Esophagus squamous epithelium (tissue), 5 donors: ENCODE measurements at regions not wholly inside any gene's neighbourhood (a gene's known extent, or its start where the extent isn't known, plus 50 kb on each side); places are given as distances from the start of the nearest gene placed in this dataset.

ENCODE experiments used
- DNase-seq: peaks from one replicate; lab custom pipeline; 2025; lab: John Stamatoyannopoulos, UW
- H3K27ac ChIP-seq, 4 donors: fragments of 200-600 bp; sonication (generic); one replicate each; pipeline ENCODE4 v1.5.1; 2016 to 2019; ENCODE audit warnings: mild to moderate bottlenecking in 1 of 4
- H3K27me3 ChIP-seq, 4 donors: fragments of 200-600 bp; sonication (generic); 1 replicate in 3 of 4; 2 replicates in 1 of 4; pipeline versions ENCODE4 v1.5.1 to v1.6.0; 2017 to 2021; ENCODE audit warnings: antibody characterized with exemption in 1 of 4
- H3K36me3 ChIP-seq, 3 donors: fragments of 200-600 bp; sonication (generic); one replicate each; pipeline ENCODE4 v1.5.1; 2016 to 2019
- H3K4me1 ChIP-seq, 3 donors: fragments of 200-600 bp; sonication (generic); one replicate each; pipeline ENCODE4 v1.5.1; 2017 to 2019
- H3K4me3 ChIP-seq, 4 donors: fragments of 200-600 bp; sonication (generic); 1 replicate in 3 of 4; 2 replicates in 1 of 4; pipeline ENCODE4 v1.5.1; 2016 to 2019; ENCODE audit warnings: mild to moderate bottlenecking in 2 of 4, moderate library complexity in 1 of 4
- H3K9me3 ChIP-seq, 3 donors: fragments of 200-600 bp; sonication (generic); one replicate each; pipeline ENCODE4 v1.5.1; 2016 to 2019
- POLR2A ChIP-seq, 4 donors: fragments of 450-650 bp; IDR thresholded peaks; one replicate each; pipeline ENCODE4 v1.6.1; 2017; ENCODE audit warnings: antibody characterized with exemption in 4 of 4, mild to moderate bottlenecking in 4 of 4, moderate library complexity in 3 of 4
- WGBS, 2 donors: methylation state at CpG; one replicate each; pipeline ENCODE4 v1.1.5; 2018; 5-methylcytosine and 5-hydroxymethylcytosine counted together
- intact Hi-C: fragments of 100-400 bp; cut with DNase I; formaldehyde crosslinking; loops from one replicate; pipeline ENCODE4 v1.15.0; 2022
- TF ChIP-seq, protein P1 (sequence below), 6 experiments: fragments of 450-650 bp in 4 of 6; fragments of 200-600 bp in 2 of 6; sonication (generic) in 2 of 6; IDR thresholded peaks; one replicate each; pipeline ENCODE4 v1.5.1; 2016 to 2019; ENCODE audit warnings: antibody characterized with exemption in 6 of 6, mild to moderate bottlenecking in 4 of 6, moderate library complexity in 4 of 6
- donor health status: DM: yes; HTN: yes; CAD: no.

- Histone ChIP-seq H3K4me3 (no peak overlapping the region), H3K27me3 (no peaks in the 10 kb centered on the region), H3K36me3 (no peaks in the 10 kb centered on the region), H3K4me1 (no peaks in the 10 kb centered on the region), H3K9me3 (no peaks in the 10 kb centered on the region), H3K27ac (no peak overlapping the region)
- no peak for DNase-seq
- intact Hi-C loops, result no loop called here
- WGBS, 2 donors, result 81 to 95% methylated on average over 11 to 15 of the region's 15 CpGs
- TF ChIP-seq, protein P1, sequence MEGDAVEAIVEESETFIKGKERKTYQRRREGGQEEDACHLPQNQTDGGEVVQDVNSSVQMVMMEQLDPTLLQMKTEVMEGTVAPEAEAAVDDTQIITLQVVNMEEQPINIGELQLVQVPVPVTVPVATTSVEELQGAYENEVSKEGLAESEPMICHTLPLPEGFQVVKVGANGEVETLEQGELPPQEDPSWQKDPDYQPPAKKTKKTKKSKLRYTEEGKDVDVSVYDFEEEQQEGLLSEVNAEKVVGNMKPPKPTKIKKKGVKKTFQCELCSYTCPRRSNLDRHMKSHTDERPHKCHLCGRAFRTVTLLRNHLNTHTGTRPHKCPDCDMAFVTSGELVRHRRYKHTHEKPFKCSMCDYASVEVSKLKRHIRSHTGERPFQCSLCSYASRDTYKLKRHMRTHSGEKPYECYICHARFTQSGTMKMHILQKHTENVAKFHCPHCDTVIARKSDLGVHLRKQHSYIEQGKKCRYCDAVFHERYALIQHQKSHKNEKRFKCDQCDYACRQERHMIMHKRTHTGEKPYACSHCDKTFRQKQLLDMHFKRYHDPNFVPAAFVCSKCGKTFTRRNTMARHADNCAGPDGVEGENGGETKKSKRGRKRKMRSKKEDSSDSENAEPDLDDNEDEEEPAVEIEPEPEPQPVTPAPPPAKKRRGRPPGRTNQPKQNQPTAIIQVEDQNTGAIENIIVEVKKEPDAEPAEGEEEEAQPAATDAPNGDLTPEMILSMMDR (IDR thresholded peaks at IDR 0.05), result no peak
- no peak for TF ChIP-seq POLR2A (IDR thresholded peaks at IDR 0.05)
These were observed 170.2 kb upstream of the GLI3 start for GRCh38 chr7:42407021-42407710.

DNA sequence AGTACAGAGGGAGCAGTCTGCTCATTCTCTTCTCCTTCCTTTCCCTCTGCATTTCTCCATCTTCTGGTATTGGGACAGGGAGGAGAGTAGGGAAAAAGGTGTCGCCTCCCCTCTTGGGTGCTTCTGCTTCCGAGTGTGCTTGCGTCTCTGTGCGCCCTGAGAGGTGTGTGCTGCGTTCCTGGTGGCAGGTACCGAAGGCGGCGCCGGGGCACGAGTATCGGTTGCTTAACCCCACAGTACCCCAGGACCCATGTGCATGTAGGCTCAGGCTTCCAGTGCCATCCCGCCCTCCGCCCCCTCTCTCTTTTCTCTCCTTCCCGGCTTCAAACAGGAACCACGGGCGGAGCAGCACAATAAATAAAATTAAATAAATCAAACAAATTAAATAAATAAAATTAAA is 169.3 kb upstream of the GLI3 start:
- 85 to 91% methylated on average over 9 to 14 of the region's 16 CpGs for WGBS, 2 donors
- DNase-seq, result no peak
- H3K36me3 ChIP-seq, result no peaks in the 10 kb centered on the region

DNA sequence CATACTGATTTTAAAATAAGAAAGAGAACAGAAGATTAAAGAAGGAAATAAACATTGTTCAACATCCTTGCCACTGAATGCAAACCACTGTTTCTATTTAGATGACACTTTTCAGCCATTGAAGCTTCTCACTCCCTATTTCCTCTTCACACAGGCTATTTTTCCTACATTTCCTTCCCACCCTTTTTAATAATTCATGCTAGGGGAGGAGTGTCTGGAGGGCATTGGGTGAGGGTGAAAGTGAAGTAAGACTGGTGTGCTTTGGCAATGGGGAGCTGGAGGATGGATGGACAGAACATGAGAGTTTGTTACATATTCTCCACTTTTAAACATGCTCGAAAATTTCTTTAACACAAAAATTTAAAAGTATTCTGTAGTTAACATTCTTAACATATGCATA is 168.8 kb upstream of the GLI3 start:
- H3K4me1 ChIP-seq, result no peaks in the 10 kb centered on the region
- peaks cover 0 to 8% (median 0%) of the 10 kb centered on the region in 4 donors for H3K27me3 ChIP-seq
- no peak overlapping the region for H3K4me3 ChIP-seq
- WGBS, 2 donors, result 71 to 86% methylated on average over 1 of the region's 1 CpG
- intact Hi-C loops, result no loop called here
- DNase-seq, result no peak
- no peak overlapping the region for H3K27ac ChIP-seq
- no peaks in the 10 kb centered on the region for H3K9me3 ChIP-seq
- TF ChIP-seq, protein P1 (IDR thresholded peaks at IDR 0.05), result no peak
- no peak for TF ChIP-seq POLR2A (IDR thresholded peaks at IDR 0.05)
- no peaks in the 10 kb centered on the region for H3K36me3 ChIP-seq

More for the DNA sequence above, 169.3 kb upstream of the GLI3 start:
- Histone ChIP-seq H3K27me3 (peaks cover 0 to 2% (median 0%) of the 10 kb centered on the region in 4 donors), H3K4me1 (no peaks in the 10 kb centered on the region), H3K9me3 (no peaks in the 10 kb centered on the region), H3K4me3 (no peak overlapping the region), H3K27ac (no peak overlapping the region)
- TF ChIP-seq, protein P1 (IDR thresholded peaks at IDR 0.05), result no peak
- intact Hi-C loops, result no loop called here

- 75 to 88% methylated on average over 1 of the region's 1 CpG for WGBS, 2 donors
- Histone ChIP-seq H3K36me3 (no peaks in the 10 kb centered on the region), H3K4me3 (no peak overlapping the region), H3K27ac (no peak overlapping the region), H3K4me1 (no peaks in the 10 kb centered on the region), H3K9me3 (no peaks in the 10 kb centered on the region), H3K27me3 (peaks cover 0 to 8% (median 0%) of the 10 kb centered on the region in 4 donors)
- intact Hi-C loops, result no loop called here
- no peak for DNase-seq
- TF ChIP-seq, protein P1 (IDR thresholded peaks at IDR 0.05), result no peak
- no peak for TF ChIP-seq POLR2A (IDR thresholded peaks at IDR 0.05)
These were observed 166.8 kb upstream of the GLI3 start for GRCh38 chr7:42403831-42404230.

GRCh38 chr7:42400961-42401360 is 164.0 kb upstream of the GLI3 start:
- Histone ChIP-seq H3K27me3 (peaks cover 0 to 12% (median 0%) of the 10 kb centered on the region in 4 donors), H3K4me1 (no peaks in the 10 kb centered on the region), H3K9me3 (no peaks in the 10 kb centered on the region), H3K36me3 (no peaks in the 10 kb centered on the region), H3K27ac (no peak overlapping the region), H3K4me3 (no peak overlapping the region)
- 76 to 89% methylated on average over 7 of the region's 7 CpGs for WGBS, 2 donors
- no peak for DNase-seq
- TF ChIP-seq, protein P1 (IDR thresholded peaks at IDR 0.05), result no peak
- TF ChIP-seq POLR2A (IDR thresholded peaks at IDR 0.05), result no peak
- intact Hi-C loops, result no loop called here
